HepG2 (cell line): ENCODE measurements at regions not wholly inside any gene's neighbourhood (a gene's known extent, or its start where the extent isn't known, plus 50 kb on each side); places are given as distances from the start of the nearest gene placed in this dataset.

Source experiments
- CREBL2 ChIP-seq: sonication (generic); formaldehyde crosslinking; IDR thresholded peaks from 2 replicates; pipeline ENCODE4 v1.8.1; 2023; ENCODE audit warnings: missing genetic modification reagents, mild to moderate bottlenecking, borderline replicate concordance
- CSRNP1 ChIP-seq: sonication (generic); formaldehyde crosslinking; IDR thresholded peaks from 2 replicates; pipeline ENCODE4 v1.8.1; 2023; ENCODE audit warnings: mild to moderate bottlenecking, missing genetic modification reagents
- DNMT3B ChIP-seq: conservative IDR thresholded peaks from 2 replicates; pipeline ENCODE4 v1.6.1; 2016; ENCODE audit warnings: missing biosample characterization, control low read depth
- HNF1A ChIP-seq, 2 experiments: sonication (generic) in 1 of 2; formaldehyde crosslinking in 1 of 2; IDR thresholded peaks; 2 replicates each; pipeline versions ENCODE4 v1.4.0 to v1.6.1; 2016 to 2020; ENCODE audit warnings: borderline replicate concordance in 1 of 2, low read depth in 1 of 2, mild to moderate bottlenecking in 1 of 2, missing genetic modification reagents in 1 of 2
- KAT7 ChIP-seq: IDR thresholded peaks from 2 replicates; pipeline ENCODE4 v1.6.1; 2018; ENCODE audit warnings: borderline replicate concordance, missing compliant biosample characterization
- NR2F6 ChIP-seq, 2 experiments: IDR thresholded peaks; 2 replicates each; pipeline ENCODE4 v1.6.1; 2016; ENCODE audit warnings: antibody characterized with exemption in 1 of 2, mild to moderate bottlenecking in 1 of 2
- THAP7 ChIP-seq: sonication (generic); formaldehyde crosslinking; IDR thresholded peaks from 2 replicates; pipeline ENCODE4 v1.8.1; 2023; ENCODE audit warnings: mild to moderate bottlenecking, missing genetic modification reagents
- ZKSCAN8 ChIP-seq: IDR thresholded peaks from 2 replicates; pipeline ENCODE4 v1.6.1; 2016; ENCODE audit warnings: borderline replicate concordance, missing genetic modification reagents, missing compliant biosample characterization
- ZNF142 ChIP-seq: sonication (generic); formaldehyde crosslinking; IDR thresholded peaks from 2 replicates; pipeline ENCODE4 v1.4.0; 2020; ENCODE audit warnings: missing genetic modification reagents
- ZNF556 ChIP-seq: sonication (generic); formaldehyde crosslinking; IDR thresholded peaks from 2 replicates; pipeline ENCODE4 v1.4.0; 2020; ENCODE audit warnings: mild to moderate bottlenecking, missing genetic modification reagents, borderline replicate concordance
- TF ChIP-seq, protein P1 (sequence below): sonication (generic); formaldehyde crosslinking; IDR thresholded peaks from 2 replicates; pipeline ENCODE4 v1.5.0; 2020; ENCODE audit warnings: missing genetic modification reagents

DNA sequence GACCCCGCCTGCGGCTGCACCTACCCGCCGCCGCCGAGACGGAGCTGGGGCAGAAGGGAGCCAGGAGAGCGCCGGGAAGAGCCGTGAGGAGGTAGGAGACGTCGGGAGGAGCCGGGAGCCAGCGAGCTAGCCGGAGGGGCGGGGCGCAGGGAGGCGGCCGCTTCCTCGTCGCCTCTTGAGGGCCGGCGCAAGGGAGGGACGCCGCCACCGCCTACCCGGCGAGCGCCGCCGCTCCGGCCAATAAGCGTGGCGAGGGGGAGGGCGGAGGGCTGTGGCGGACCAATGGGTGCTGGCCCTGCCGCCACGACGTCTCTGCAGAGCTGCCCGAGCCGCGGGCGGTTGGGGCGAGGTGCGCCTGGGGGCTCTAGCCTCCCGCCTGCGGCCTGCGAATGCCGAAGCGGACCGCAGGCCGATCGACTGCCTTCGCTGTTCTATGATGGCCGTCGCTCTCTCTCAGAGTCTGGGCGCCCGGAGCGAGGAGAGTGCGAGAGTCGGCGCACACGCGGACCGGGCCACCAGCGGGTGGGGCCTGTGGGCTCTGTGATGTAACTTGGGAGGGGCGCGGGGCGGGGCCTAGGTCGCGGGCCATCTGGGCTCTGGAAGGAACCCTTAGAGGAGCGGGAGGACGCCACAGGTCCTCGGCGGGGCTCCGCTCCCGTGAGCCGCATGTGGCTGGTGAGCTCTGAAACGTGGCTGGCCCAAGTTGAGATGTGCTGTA, 72.7 kb upstream of the MAP4 start (continued):
- TF ChIP-seq CSRNP1 (CRISPR knock-in tag) (no peak), HNF1A (IDR thresholded peaks at IDR 0.05; ENCODE audit: low read depth) (no peak), HNF1A (CRISPR knock-in tag; IDR thresholded peaks at IDR 0.05; ENCODE audit: borderline replicate concordance) (peak; percentile 79), ZNF142 (CRISPR knock-in tag) (peak; percentile 33; the same call in 1 of the 2 replicates), ZNF556 (peak; percentile 58), CREBL2 (CRISPR knock-in tag) (peak; percentile 76; the same call in 1 of the 2 replicates), NR2F6 (IDR thresholded peaks at IDR 0.05) (no peak), NR2F6 (CRISPR knock-in tag; IDR thresholded peaks at IDR 0.05) (peak; percentile 35; the same call in 1 of the 2 replicates), ZKSCAN8 (no peak), KAT7 (CRISPR knock-in tag) (peak; percentile 58; the same call in 1 of the 2 replicates), DNMT3B (CRISPR knock-in tag) (0 out of 2 replicates have a peak, but pooled peaks have one; percentile 8), THAP7 (CRISPR knock-in tag) (no peak; the same call in 1 of the 2 replicates)
- TF ChIP-seq, protein P1, sequence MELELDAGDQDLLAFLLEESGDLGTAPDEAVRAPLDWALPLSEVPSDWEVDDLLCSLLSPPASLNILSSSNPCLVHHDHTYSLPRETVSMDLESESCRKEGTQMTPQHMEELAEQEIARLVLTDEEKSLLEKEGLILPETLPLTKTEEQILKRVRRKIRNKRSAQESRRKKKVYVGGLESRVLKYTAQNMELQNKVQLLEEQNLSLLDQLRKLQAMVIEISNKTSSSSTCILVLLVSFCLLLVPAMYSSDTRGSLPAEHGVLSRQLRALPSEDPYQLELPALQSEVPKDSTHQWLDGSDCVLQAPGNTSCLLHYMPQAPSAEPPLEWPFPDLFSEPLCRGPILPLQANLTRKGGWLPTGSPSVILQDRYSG: peak; percentile 69; the same call in 1 of the 2 replicates
